T47D (cell line): ENCODE measurements at regions not wholly inside any gene's neighbourhood (a gene's known extent, or its start where the extent isn't known, plus 50 kb on each side); places are given as distances from the start of the nearest gene placed in this dataset.
A peak's percentile ranks its signal among the peaks of the same experiment; 100 is the strongest.

Experiments used
- DNase-seq, 2 experiments: peaks; one replicate each; pipeline versions ENCODE4 v3.0.0 to v3.0.0-alpha.2; 2011 to 2012; ENCODE audit warnings: low read depth in 1 of 2, low spot score in 1 of 2
- JUND ChIP-seq: IDR thresholded peaks from 2 replicates; pipeline ENCODE4 v1.6.1; 2012; ENCODE audit warnings: low read depth
- in situ Hi-C: cut with HindIII; loops from 2 replicates; pipeline ENCODE4 v1.10.0; 2016; ENCODE audit warnings: low sequenced_read_pairs, low pct_unique_long_range_greater_than_20kb

DNA sequence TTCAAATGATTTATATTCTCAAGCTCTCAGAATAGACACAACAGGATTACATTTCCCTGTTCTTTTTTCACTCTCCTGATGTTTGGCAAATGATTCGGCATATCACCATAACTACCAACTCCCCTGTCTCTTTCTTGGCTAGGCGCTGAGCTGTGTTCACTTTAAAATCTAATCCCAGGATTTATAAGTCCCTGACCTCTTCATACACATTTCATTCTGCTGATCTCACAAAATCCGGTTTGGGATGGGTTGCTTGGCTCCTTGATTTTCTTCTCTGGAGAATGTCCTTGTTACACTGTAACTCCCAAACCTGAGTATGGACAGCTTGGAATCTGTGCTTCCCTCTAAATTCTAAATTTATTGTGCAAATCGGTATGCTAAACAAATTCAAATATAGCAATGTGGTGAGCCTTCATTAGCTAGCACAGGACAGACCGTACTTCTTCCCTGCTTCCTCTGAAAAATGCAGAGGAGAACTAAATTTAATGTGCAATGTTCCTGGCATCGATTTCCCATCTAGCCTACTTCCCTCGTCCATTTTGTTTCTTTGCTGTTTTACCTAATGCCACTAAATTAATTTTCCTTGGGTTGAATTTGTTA lies 858.5 kb upstream of the FAT3 start:
- TF ChIP-seq JUND = no peak
- in situ Hi-C loops = no loop called here
- DNase-seq = no peak

DNA sequence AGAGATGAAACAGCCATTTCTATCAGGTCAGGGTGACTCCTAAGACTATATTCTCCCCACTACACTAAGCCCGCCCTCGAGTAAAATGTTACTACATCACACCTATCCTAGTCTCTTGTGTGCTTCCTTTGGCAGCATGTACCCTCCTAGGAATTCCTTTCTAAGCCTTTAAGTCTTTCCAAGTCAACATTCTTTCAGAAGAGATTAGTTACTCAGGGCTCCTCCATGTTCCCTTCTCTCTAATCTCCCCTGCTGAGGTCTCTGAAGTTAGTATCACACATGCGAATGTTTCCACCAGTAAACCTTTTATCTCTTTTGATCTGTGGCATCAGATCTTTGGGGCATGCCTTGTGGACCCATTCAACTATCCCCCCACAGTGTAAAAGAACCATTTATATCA lies 873.7 kb upstream of the FAT3 start:
- no peak for TF ChIP-seq JUND
- in situ Hi-C loops = no loop called here

DNA sequence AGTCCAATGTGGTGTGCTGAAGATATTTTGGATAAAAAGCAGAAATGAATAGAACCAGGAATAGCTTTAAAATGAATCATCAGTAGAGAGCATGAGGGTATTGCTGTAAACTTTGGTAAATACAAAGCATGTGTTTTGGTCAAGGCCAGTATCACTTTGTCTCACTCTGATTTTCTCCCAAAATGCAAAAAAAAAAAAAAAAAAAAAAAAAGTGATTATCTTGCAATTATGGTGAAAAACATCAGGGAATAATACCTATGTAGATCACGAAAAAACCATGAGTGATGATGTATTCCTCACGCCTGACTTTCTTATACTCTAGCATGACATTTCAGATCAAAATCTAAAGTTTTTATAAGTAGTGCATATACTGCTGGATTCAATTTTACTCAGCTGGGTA lies 897.9 kb upstream of the FAT3 start:
- TF ChIP-seq JUND = no peak
- in situ Hi-C loops = no loop called here
- no peak for DNase-seq

More for the DNA sequence above, 873.7 kb upstream of the FAT3 start:
- DNase-seq = no peak

DNA sequence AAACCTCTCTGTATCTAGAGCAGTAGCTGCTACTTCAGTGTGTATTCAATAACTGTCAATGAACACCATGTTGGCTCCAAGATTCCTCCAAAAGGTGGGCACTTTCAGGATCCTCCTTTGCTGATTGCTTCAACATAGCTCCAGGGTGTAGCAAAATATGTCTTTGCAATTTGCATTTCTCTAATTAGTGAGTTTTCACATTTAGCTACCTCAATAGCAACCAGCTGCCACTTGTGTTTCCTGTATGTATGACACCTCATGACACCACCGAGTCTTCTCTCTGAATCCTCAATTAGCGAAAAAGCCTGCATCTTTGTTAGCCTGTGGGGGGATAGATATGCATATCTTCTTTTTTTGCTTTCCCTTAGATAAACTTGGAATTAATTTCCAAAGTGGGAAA lies 898.3 kb upstream of the FAT3 start:
- in situ Hi-C loops = no loop called here
- TF ChIP-seq JUND = no peak
- no peak for DNase-seq

DNA sequence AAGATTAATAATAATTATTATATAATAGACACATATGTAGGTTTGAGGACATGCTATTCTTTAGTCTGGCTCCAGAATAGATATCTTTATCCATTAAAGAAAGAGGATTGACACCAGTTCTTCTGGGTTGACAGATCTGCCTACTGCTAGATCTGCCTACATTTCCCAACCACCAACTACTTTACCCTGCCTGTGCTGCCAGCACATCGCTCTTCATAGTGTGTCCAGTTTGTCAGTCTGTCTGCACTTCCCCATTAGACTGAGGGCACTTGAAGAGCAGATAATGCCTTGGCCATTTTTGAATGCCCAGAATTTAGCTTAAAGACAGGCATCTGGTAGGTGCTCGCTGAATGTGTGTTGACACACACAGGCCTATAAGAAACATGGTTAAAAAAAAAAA lies 910.1 kb upstream of the FAT3 start:
- DNase-seq = no peak
- in situ Hi-C loops = no loop called here
- TF ChIP-seq JUND = no peak

DNA sequence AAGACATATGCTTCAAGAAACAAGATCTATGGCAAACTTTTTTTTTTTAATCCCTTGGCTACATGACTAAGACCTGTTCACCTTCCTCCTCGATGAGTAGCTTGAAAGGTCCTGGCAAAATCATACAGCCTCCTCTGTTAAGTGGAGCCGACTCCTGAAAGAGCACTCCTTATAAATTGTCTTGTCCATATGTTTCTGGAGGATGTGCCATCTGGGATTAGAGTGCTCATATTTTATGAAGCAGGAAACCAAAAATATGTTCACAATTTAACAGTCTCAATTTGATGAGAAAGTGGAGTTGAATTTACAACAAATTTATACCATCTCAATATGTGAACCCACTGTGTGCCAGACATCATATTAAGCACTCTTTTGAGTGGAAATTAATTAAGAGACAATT lies 912.1 kb upstream of the FAT3 start:
- in situ Hi-C loops = no loop called here
- no peak for DNase-seq
- no peak for TF ChIP-seq JUND

DNA sequence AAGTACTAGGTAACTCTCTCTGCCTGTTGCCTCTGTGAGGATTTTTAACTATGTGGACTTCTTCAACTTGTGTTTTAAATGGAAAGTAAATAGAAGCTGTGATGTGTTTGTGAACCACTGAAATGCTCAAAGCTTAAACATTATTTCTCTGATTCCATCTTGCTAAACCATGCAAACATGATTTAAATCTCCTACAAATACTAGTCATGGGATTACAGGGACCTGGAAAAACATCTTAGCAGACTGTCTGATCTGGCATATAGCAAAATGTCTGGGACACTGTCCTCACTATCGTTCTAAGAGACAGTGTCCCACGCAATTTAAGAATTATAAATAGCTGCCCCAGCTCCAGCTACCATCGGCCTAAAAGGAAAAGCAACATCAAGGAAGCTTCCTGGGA lies 914.5 kb upstream of the FAT3 start:
- in situ Hi-C loops = no loop called here
- DNase-seq = peak; percentile 21 to 92
- peak; percentile 100 for TF ChIP-seq JUND

DNA sequence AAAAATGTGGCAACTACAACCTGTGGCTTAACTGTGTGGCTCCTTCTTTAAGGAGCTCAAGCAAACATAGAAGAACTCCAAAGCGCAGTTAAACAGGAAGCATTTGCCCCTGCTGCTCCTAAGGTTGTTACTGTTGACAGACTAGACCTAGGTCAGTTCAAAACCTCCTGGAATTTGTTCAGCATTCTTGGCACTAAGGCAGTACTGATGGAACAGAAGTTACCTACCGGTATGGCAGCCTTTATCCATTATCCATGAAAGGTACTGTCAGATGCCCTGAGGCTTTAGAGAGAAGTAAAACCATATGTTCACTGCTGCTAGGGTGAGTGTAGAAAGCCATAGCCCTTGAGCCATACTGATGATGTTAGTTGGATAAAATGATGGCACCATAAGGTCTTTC lies 916.5 kb upstream of the FAT3 start:
- DNase-seq = peak; percentile 33 to 98
- in situ Hi-C loops = no loop called here
- peak; percentile 97 for TF ChIP-seq JUND

DNA sequence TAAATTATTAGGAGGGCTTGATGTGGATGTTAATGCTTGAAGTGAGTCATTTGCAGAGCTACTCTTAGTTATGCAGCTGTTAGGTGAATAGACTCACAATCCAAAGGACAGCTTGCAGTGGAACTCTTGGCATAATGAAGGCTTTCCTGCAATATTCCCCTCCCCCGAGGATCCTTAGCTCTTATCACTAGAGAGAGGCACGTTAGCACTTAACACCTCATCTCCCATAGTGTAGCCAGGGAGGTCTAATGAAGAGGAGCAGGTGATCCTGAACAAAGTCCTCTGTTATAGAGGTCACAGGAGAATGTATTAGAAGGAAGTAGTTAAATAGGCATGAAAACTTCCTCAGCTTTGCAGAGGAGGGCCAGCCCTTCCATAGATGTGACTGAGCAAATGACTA lies 919.2 kb upstream of the FAT3 start:
- no peak for TF ChIP-seq JUND
- DNase-seq = no peak
- in situ Hi-C loops = no loop called here

DNA sequence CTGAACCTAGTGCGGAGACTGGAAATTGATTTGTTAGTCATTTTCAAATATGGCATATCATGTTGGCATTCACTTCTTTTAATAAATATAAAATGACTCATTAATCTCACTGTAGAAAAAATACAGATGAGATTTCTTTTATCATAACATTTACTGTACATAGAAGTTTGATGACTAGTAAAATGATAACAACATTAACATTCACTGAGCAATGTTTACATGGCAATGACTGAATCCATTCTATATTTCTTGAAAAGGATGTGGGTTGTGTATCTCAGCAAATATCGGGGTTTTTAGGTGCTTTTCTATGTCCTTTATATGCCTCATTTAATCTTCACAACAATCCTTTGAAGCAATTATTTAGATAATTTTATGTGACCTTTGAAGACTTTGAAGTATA lies 920.9 kb upstream of the FAT3 start:
- in situ Hi-C loops = no loop called here
- no peak for TF ChIP-seq JUND
- DNase-seq = no peak

DNA sequence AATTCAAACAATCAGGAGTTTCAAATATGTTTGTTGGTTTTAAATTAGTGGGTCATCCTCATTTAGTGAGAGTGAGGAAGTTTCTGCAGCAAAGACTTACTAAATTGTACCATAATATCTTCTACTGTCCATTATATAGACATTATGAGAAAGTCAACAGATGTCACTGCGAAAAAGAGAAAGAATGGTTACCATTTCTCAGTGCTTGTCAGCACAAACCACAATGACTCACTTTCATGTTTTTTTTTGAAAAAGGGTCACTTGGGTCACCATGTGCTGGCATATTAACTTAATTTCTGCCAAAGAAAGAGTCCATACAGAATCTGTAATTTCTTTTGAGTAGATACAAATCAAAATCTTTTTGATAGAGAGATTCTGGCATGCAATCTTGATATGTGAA lies 924.6 kb upstream of the FAT3 start:
- in situ Hi-C loops = no loop called here
- no peak for DNase-seq
- TF ChIP-seq JUND = no peak

DNA sequence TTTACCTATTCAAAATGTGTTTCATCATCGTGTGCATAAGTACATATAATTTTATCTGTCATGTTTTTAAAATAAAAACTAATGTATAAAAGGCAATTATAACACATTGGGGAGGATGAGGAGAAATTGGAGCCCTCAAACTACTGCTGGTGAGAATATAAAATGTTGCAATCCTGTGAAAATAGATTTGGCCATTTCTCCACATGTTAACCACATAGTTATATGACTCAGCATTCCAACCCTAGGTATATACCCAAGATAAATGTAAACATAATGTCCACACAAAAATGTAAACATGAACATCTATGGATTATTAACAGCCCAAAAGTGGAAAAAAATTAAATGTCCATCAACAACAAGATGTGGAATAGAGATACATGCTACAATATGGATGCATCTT lies 928.0 kb upstream of the FAT3 start:
- no peak for DNase-seq
- in situ Hi-C loops = no loop called here
- TF ChIP-seq JUND = no peak

DNA sequence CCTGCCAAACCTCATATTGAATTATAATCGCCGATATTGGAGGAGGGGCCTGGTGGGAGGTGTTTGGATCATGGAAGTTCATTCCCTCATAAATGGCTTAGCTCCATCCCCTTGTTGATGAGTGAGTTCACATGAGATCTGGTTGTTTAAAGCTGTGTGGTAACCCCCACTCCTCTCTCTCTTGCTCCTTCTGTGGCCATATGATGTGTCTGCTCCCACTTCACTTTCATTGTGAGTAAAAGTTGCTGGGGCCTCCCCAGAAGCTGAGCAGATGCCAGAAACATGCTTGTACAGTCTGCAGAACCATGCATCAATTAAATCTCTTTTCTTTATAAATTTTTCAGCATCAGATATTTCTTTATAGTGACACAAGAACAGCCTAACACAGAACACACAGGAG lies 929.0 kb upstream of the FAT3 start:
- in situ Hi-C loops = no loop called here
- no peak for TF ChIP-seq JUND
- DNase-seq = no peak

DNA sequence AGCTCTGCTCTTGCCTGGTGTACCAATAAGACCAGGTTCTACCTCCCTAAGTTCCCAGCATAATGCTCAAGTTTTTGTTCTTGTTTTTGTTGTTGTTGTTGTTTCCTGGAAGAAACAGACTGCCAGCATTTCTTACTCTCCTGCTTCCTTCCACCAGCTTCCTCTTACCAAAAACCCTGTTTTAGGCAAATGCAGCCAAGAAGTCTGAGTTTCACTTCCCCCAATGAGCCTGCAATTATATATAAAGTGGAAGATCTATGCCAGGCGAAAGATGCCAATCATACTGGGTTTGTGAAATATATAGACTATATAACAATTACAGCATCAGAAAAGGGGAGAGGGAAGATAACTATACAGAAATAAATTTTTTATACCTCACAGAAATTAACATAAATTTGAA lies 931.5 kb upstream of the FAT3 start:
- DNase-seq = no peak

More for the DNA sequence above, 931.5 kb upstream of the FAT3 start:
- TF ChIP-seq JUND = no peak
- in situ Hi-C loops = no loop called here
